HepG2 (cell line): ENCODE measurements at regions not wholly inside any gene's neighbourhood (a gene's known extent, or its start where the extent isn't known, plus 50 kb on each side); places are given as distances from the start of the nearest gene placed in this dataset.

Experiments used
- ATAC-seq: fragments of 200-7000 bp; cut with Tn5 transposase; 3 replicates; pipeline ENCODE4 v1.9.1; 2020; ENCODE audit warnings: mild to moderate bottlenecking, moderate library complexity
- BruUV-seq: library from RNA; stranded (reverse); fragments of 400-500 nt; replicated peaks from 2 replicates; lab custom pipeline; 2021; lab: Mats Ljungman, UMichigan
- CTCF ChIA-PET: fragments of 300-600 bp; formaldehyde crosslinking; extraction: SDS; loops from one replicate; lab custom pipeline; 2021; ENCODE audit warnings: low total read pairs, inconsistent platforms, low intra/inter-chr PET ratio; lab: Yijun Ruan, JAX
- POLR2A ChIA-PET: fragments of 350-600 bp; sonication (Branson Sonifier 250); formaldehyde crosslinking; loops from one replicate; lab custom pipeline; 2020; ENCODE audit warnings: antibody characterized with exemption, inconsistent platforms; lab: Yijun Ruan, JAX
- DNase-seq: peaks from one replicate; pipeline ENCODE4 v3.0.0-alpha.2; 2015; ENCODE audit warnings: low spot score
- FAIRE-seq: peaks from 3 replicates; lab custom pipeline; 2011; peaks lifted over from hg19 to GRCh38; lab: Jason Lieb, UNC
- H2AFZ ChIP-seq: one replicate; pipeline ENCODE4 v1.6.1; 2011; ENCODE audit warnings: low read length, inconsistent platforms
- H3K27ac ChIP-seq: fragments of 300-600 bp; 3 replicates; pipeline ENCODE4 v1.8.0; 2011; ENCODE audit warnings: mixed run types, mild to moderate bottlenecking, mixed read lengths, low read length, inconsistent platforms; ENCODE audit not compliant: insufficient read depth; ENCODE audit errors: extremely low read length
- H3K27me3 ChIP-seq, 2 experiments: fragments of 200-600 bp in 1 of 2; 2 replicates in 1 of 2; 3 replicates in 1 of 2; pipeline versions ENCODE4 v1.6.0 to v1.8.0; 2011; ENCODE audit warnings: low read length in 2 of 2, mild to moderate bottlenecking in 2 of 2, moderate library complexity in 2 of 2, inconsistent platforms in 1 of 2; ENCODE audit not compliant: insufficient read depth in 2 of 2, control insufficient read depth in 1 of 2
- H3K36me3 ChIP-seq, 2 experiments: fragments of 200-600 bp in 1 of 2; replicated peaks in 1 of 2; 2 replicates in 1 of 2; 3 replicates in 1 of 2; pipeline versions ENCODE4 v1.5.1 to v1.8.0; 2011; ENCODE audit warnings: low read length in 2 of 2, inconsistent platforms in 1 of 2; ENCODE audit not compliant: insufficient read depth in 2 of 2, control insufficient read depth in 1 of 2
- H3K4me1 ChIP-seq: 2 replicates; pipeline ENCODE4 v1.5.1; 2012; ENCODE audit warnings: low read length, inconsistent platforms; ENCODE audit not compliant: insufficient read depth
- H3K4me2 ChIP-seq: 2 replicates; pipeline ENCODE4 v1.6.0; 2011; ENCODE audit warnings: low read depth, low read length, inconsistent platforms
- H3K4me3 ChIP-seq, 3 experiments: fragments of 200-600 bp in 1 of 3; sonication (generic), shearing (Covaris generic) in 1 of 3; replicated peaks in 1 of 3; 2 replicates each; pipeline ENCODE4 v1.5.1; 2011 to 2016; ENCODE audit warnings: low read length in 3 of 3, inconsistent platforms in 2 of 3, low read depth in 2 of 3, mild to moderate bottlenecking in 2 of 3, control low read depth in 1 of 3, mixed read lengths in 1 of 3; ENCODE audit not compliant: insufficient read depth in 1 of 3
- H3K79me2 ChIP-seq: one replicate; pipeline ENCODE4 v1.6.1; 2011; ENCODE audit warnings: low read length, inconsistent platforms; ENCODE audit not compliant: insufficient read depth
- H3K9ac ChIP-seq: 2 replicates; pipeline ENCODE4 v1.6.0; 2011; ENCODE audit warnings: mild to moderate bottlenecking, low read depth, low read length, inconsistent platforms; ENCODE audit not compliant: insufficient read depth
- H3K9me3 ChIP-seq: 2 replicates; pipeline ENCODE4 v1.5.1; 2012; ENCODE audit warnings: mild to moderate bottlenecking, low read length
- H4K20me1 ChIP-seq: 2 replicates; pipeline ENCODE4 v1.6.0; 2011; ENCODE audit warnings: inconsistent platforms, mild to moderate bottlenecking, low read length, moderate library complexity; ENCODE audit not compliant: insufficient read depth
- AGO2 ChIP-seq: fragments of 200-400 bp; formaldehyde crosslinking; optimal IDR thresholded peaks from 2 replicates; pipeline ENCODE3; 2017; ENCODE audit warnings: mild to moderate bottlenecking, low read depth, low read length, moderate library complexity
- CEBPB ChIP-seq: IDR thresholded peaks from 2 replicates; pipeline ENCODE4 v1.6.1; 2011; ENCODE audit warnings: low read depth, low read length, improper control_type of control experiment, borderline replicate concordance
- HOMEZ ChIP-seq: IDR thresholded peaks from 2 replicates; pipeline ENCODE4 v1.6.1; 2016; ENCODE audit warnings: low read depth
- KDM3A ChIP-seq: IDR thresholded peaks from 2 replicates; pipeline ENCODE4 v1.6.1; 2018; ENCODE audit warnings: low read depth, missing compliant biosample characterization
- MIER3 ChIP-seq: IDR thresholded peaks from 2 replicates; pipeline ENCODE4 v1.6.1; 2016; ENCODE audit warnings: missing compliant biosample characterization, borderline replicate concordance
- PAWR ChIP-seq: sonication (generic); formaldehyde crosslinking; IDR thresholded peaks from 2 replicates; pipeline ENCODE4 v1.4.0; 2020; ENCODE audit warnings: missing genetic modification reagents, mild to moderate bottlenecking, borderline replicate concordance
- ZBTB49 ChIP-seq: sonication (generic); formaldehyde crosslinking; IDR thresholded peaks from 2 replicates; pipeline ENCODE4 v1.4.0; 2020; ENCODE audit warnings: missing genetic modification reagents, borderline replicate concordance
- whole genome bisulfite sequencing: methylation state at CpG from one replicate; pipeline ENCODE4 v1.1.6; 2017; ENCODE audit warnings: low lambda C conversion rate; 5-methylcytosine and 5-hydroxymethylcytosine counted together
- in situ Hi-C: cut with HindIII; loops from 2 replicates; pipeline ENCODE4 v1.10.0; 2017; ENCODE audit warnings: low pct_unique_long_range_greater_than_20kb; ENCODE audit not compliant: extremely low pct_ligation_motif_present
- intact Hi-C: fragments of 100-400 bp; cut with micrococcal nuclease; formaldehyde crosslinking; loops from one replicate; pipeline ENCODE4 v1.10.0; 2022; ENCODE audit not compliant: unreplicated experiment

GRCh38 chr16:35574454-35575431 lies 2115.3 kb downstream of the TP53TG3F start:
- TF ChIP-seq CEBPB (no peak), HOMEZ (CRISPR knock-in tag) (no peak)

GRCh38 chr16:35575432-35575821 lies 2116.0 kb downstream of the TP53TG3F start:
- Histone ChIP-seq H2AFZ (no peak overlapping the region), H3K9me3 (peaks cover 100% of the 10 kb centered on the region), H3K79me2 (no peaks in the 10 kb centered on the region), H3K36me3 (no peaks in the 10 kb centered on the region), H3K27ac (no peak overlapping the region), H3K4me2 (no peak overlapping the region), H3K9ac (no peak overlapping the region), H3K4me3 (no peak overlapping the region), H4K20me1 (no peaks in the 10 kb centered on the region), H3K4me1 (no peaks in the 10 kb centered on the region), H3K27me3 (no peaks in the 10 kb centered on the region; a peak in 1 of 5 replicates)
- TF ChIP-seq ZBTB49 (CRISPR knock-in tag): no peak
- no peak for TF ChIP-seq MIER3 (CRISPR knock-in tag)
- TF ChIP-seq PAWR (CRISPR knock-in tag): no peak
- no peak for TF ChIP-seq AGO2
- no peak for TF ChIP-seq KDM3A (CRISPR knock-in tag)
- ChIA-PET CTCF (no interaction called here), POLR2A (no interaction called here)
- 72% methylated on average over 16 of the region's 17 CpGs for WGBS
- no TSS peak for BruUV-seq
- no peak for DNase-seq
- no peak for FAIRE-seq
- no peak for ATAC-seq
- intact Hi-C loops: no loop called here
- in situ Hi-C loops: no loop called here

More at GRCh38 chr16:35574454-35575431, 2115.3 kb downstream of the TP53TG3F start:
- H3K27me3 ChIP-seq: no peaks in the 10 kb centered on the region
- POLR2A ChIA-PET: no interaction called here
- H3K9me3 ChIP-seq: peaks cover 100% of the 10 kb centered on the region
- no peaks in the 10 kb centered on the region for H3K4me1 ChIP-seq
- intact Hi-C loops: no loop called here
- H3K9ac ChIP-seq: no peak overlapping the region
- no peaks in the 10 kb centered on the region for H4K20me1 ChIP-seq
- H3K4me2 ChIP-seq: no peak overlapping the region
- no peak overlapping the region for H2AFZ ChIP-seq
- no TSS peak for BruUV-seq
- in situ Hi-C loops: no loop called here
- no peak overlapping the region for H3K4me3 ChIP-seq
- ATAC-seq (no peak), DNase-seq (no peak), FAIRE-seq (no peak)
- CTCF ChIA-PET: no interaction called here
- H3K36me3 ChIP-seq: no peaks in the 10 kb centered on the region
- no peaks in the 10 kb centered on the region for H3K79me2 ChIP-seq
- 53% methylated on average over 47 of the region's 60 CpGs for WGBS
- H3K27ac ChIP-seq: no peak overlapping the region
